HG03442 (cell line): ENCODE measurements at regions not wholly inside any gene's neighbourhood (a gene's known extent, or its start where the extent isn't known, plus 50 kb on each side); places are given as distances from the start of the nearest gene placed in this dataset.
"Not testable (repeated sequence)": the region's sequence is repeated elsewhere in the genome, so short reads cannot be mapped to it uniquely, and the experiment has no call there.

ENCODE experiments used
- ATAC-seq: cut with Tn5 transposase; IDR thresholded peaks from one replicate; pipeline ENCODE4 v1.9.1; 2021; ENCODE audit warnings: mild to moderate bottlenecking, moderate library complexity; ENCODE audit not compliant: unreplicated experiment

GRCh38 chr4:57729775-57730570 lies 619.8 kb upstream of the IGFBP7 start:
- ATAC-seq: not testable (repeated sequence)

- no peak for ATAC-seq
Observed at GRCh38 chr4:57726154-57726553, 616.0 kb upstream of the IGFBP7 start.

GRCh38 chr4:57719456-57719855 lies 609.3 kb upstream of the IGFBP7 start:
- ATAC-seq: no peak

- ATAC-seq: not testable (repeated sequence)
Observed at GRCh38 chr4:57714313-57714712, 604.1 kb upstream of the IGFBP7 start.

- ATAC-seq: no peak
Observed at GRCh38 chr4:57710053-57710452, 599.9 kb upstream of the IGFBP7 start.

- no peak for ATAC-seq
Observed at GRCh38 chr4:57691370-57691769, 581.2 kb upstream of the IGFBP7 start.

GRCh38 chr4:57689693-57690205 lies 579.6 kb upstream of the IGFBP7 start:
- no peak for ATAC-seq

GRCh38 chr4:57682275-57682674 lies 572.1 kb upstream of the IGFBP7 start:
- ATAC-seq: no peak

- no peak for ATAC-seq
Observed at GRCh38 chr4:57679969-57680368, 569.8 kb upstream of the IGFBP7 start.

GRCh38 chr4:57676394-57676793 lies 566.2 kb upstream of the IGFBP7 start:
- no peak for ATAC-seq

- ATAC-seq: no peak
Observed at GRCh38 chr4:57672846-57673433, 562.8 kb upstream of the IGFBP7 start.

- ATAC-seq: no peak
Observed at GRCh38 chr4:57668621-57669020, 558.4 kb upstream of the IGFBP7 start.

- ATAC-seq: no peak
Observed at GRCh38 chr4:57665806-57666205, 555.6 kb upstream of the IGFBP7 start.

- no peak for ATAC-seq
Observed at GRCh38 chr4:57661517-57662090, 551.4 kb upstream of the IGFBP7 start.

- no peak for ATAC-seq
Observed at GRCh38 chr4:57658673-57659072, 548.5 kb upstream of the IGFBP7 start.

GRCh38 chr4:57658188-57658587 lies 548.0 kb upstream of the IGFBP7 start:
- ATAC-seq: no peak

- no peak for ATAC-seq
Observed at GRCh38 chr4:57655342-57655741, 545.2 kb upstream of the IGFBP7 start.

GRCh38 chr4:57652779-57653178 lies 542.6 kb upstream of the IGFBP7 start:
- no peak for ATAC-seq

GRCh38 chr4:57640391-57641100 lies 530.4 kb upstream of the IGFBP7 start:
- ATAC-seq: no peak

- no peak for ATAC-seq
Observed at GRCh38 chr4:57639561-57640382, 529.6 kb upstream of the IGFBP7 start.

- no peak for ATAC-seq
Observed at GRCh38 chr4:57635910-57636309, 525.7 kb upstream of the IGFBP7 start.
